HCT116 (cell line): ENCODE measurements at regions not wholly inside any gene's neighbourhood (a gene's known extent, or its start where the extent isn't known, plus 50 kb on each side); places are given as distances from the start of the nearest gene placed in this dataset.

Experiments used
- ATAC-seq: fragments of 200-7000 bp; cut with Tn5 transposase; 2 replicates; pipeline ENCODE4 v1.9.1; 2020; ENCODE audit warnings: mild to moderate bottlenecking, moderate library complexity
- BruUV-seq: library from RNA; stranded (reverse); fragments of 400-500 nt; replicated peaks from 2 replicates; lab custom pipeline; 2021; lab: Mats Ljungman, UMichigan
- CTCF ChIA-PET: fragments of 300-600 bp; sonication (Branson Sonifier 250); formaldehyde crosslinking; loops from one replicate; lab custom pipeline; 2021; ENCODE audit warnings: antibody characterized with exemption; lab: Charles Lee
- POLR2A ChIA-PET: fragments of 300-600, 350-600 bp; sonication (Branson Sonifier 250); formaldehyde crosslinking; loops from one replicate; lab custom pipeline; 2021; ENCODE audit warnings: antibody characterized with exemption; lab: Charles Lee
- RAD21 ChIA-PET, 2 experiments: fragments of 300-600 bp; sonication (Branson Sonifier 250); formaldehyde crosslinking; loops; one replicate each; lab custom pipeline; 2023; ENCODE audit warnings: low total read pairs in 2 of 2; ENCODE audit not compliant: uncharacterized antibody in 2 of 2, unreplicated experiment in 2 of 2, low non-redundant PET in 1 of 2; lab: Charles Lee
- DNase-seq: peaks from one replicate; pipeline ENCODE4 v3.0.0-alpha.2; 2010; ENCODE audit warnings: low read depth, low spot score
- H2AFZ ChIP-seq: fragments of 200-600 bp; shearing (Covaris generic), sonication (generic); 2 replicates; pipeline ENCODE4 v1.6.1; 2017; ENCODE audit warnings: low read depth, mixed run types, mixed read lengths, antibody characterized with exemption, low read length; ENCODE audit not compliant: poor library complexity, severe bottlenecking
- H3K27ac ChIP-seq: 2 replicates; pipeline ENCODE4 v1.5.1; 2012; ENCODE audit warnings: low read depth, low read length
- H3K27me3 ChIP-seq: fragments of 200-600 bp; sonication (generic); 2 replicates; pipeline ENCODE4 v1.6.1; 2016; ENCODE audit warnings: mixed run types, low read length, mixed read lengths; ENCODE audit not compliant: insufficient read depth
- H3K36me3 ChIP-seq, 2 experiments: fragments of 200-500 bp in 1 of 2; fragments of 200-600 bp in 1 of 2; sonication (Bioruptor generic) in 1 of 2; sonication (generic) in 1 of 2; 2 replicates each; pipeline versions ENCODE4 v1.5.1 to v1.6.1; 2014 to 2016; ENCODE audit warnings: low read length in 2 of 2, inconsistent platforms in 1 of 2, mixed read lengths in 1 of 2, mixed run types in 1 of 2; ENCODE audit not compliant: insufficient read depth in 2 of 2, control insufficient read depth in 1 of 2
- H3K4me1 ChIP-seq, 2 experiments: fragments of 200-600 bp in 1 of 2; sonication (generic) in 1 of 2; 2 replicates each; pipeline versions ENCODE4 v1.5.1 to v1.6.1; 2012 to 2017; ENCODE audit warnings: low read length in 2 of 2, inconsistent platforms in 1 of 2, mild to moderate bottlenecking in 1 of 2, mixed read lengths in 1 of 2, mixed run types in 1 of 2, moderate library complexity in 1 of 2; ENCODE audit not compliant: insufficient read depth in 2 of 2, control insufficient read depth in 1 of 2
- H3K4me2 ChIP-seq: fragments of 200-600 bp; sonication (generic); 2 replicates; pipeline ENCODE4 v1.6.1; 2017; ENCODE audit warnings: mixed run types, low read length, mixed read lengths
- H3K4me3 ChIP-seq, 2 experiments: fragments of 200-600 bp in 1 of 2; sonication (generic) in 1 of 2; replicated peaks in 1 of 2; 2 replicates each; pipeline ENCODE4 v1.5.1; 2011 to 2016; ENCODE audit warnings: low read length in 2 of 2, control low read depth in 1 of 2, low read depth in 1 of 2, mild to moderate bottlenecking in 1 of 2, mixed read lengths in 1 of 2, mixed run types in 1 of 2
- H3K79me2 ChIP-seq: fragments of 200-600 bp; sonication (generic); 2 replicates; pipeline ENCODE4 v1.6.1; 2017; ENCODE audit warnings: mild to moderate bottlenecking, mixed run types, low read length, moderate library complexity, mixed read lengths; ENCODE audit not compliant: insufficient read depth
- H3K9ac ChIP-seq: fragments of 200-600 bp; sonication (generic); 2 replicates; pipeline ENCODE4 v1.6.1; 2016; ENCODE audit warnings: low read length, mixed read lengths
- H3K9me2 ChIP-seq: fragments of 200-600 bp; sonication (generic), shearing (Covaris generic); 2 replicates; pipeline ENCODE4 v1.6.1; 2017; ENCODE audit warnings: mixed run types, mild to moderate bottlenecking, moderate library complexity; ENCODE audit not compliant: insufficient read depth
- H3K9me3 ChIP-seq, 2 experiments: fragments of 200-500 bp in 1 of 2; fragments of 200-600 bp in 1 of 2; sonication (Bioruptor generic) in 1 of 2; sonication (generic) in 1 of 2; 2 replicates each; pipeline ENCODE4 v1.6.1; 2014 to 2017; ENCODE audit warnings: low read length in 2 of 2, mixed read lengths in 2 of 2, inconsistent platforms in 1 of 2, low read depth in 1 of 2, mild to moderate bottlenecking in 1 of 2, mixed run types in 1 of 2, moderate library complexity in 1 of 2; ENCODE audit not compliant: control insufficient read depth in 1 of 2, insufficient read depth in 1 of 2
- H4K20me1 ChIP-seq: fragments of 200-600 bp; sonication (generic), shearing (Covaris generic); 2 replicates; pipeline ENCODE4 v1.6.1; 2017; ENCODE audit warnings: mixed run types, mild to moderate bottlenecking, moderate library complexity; ENCODE audit not compliant: insufficient read depth
- CBX3 ChIP-seq: IDR thresholded peaks from 2 replicates; pipeline ENCODE4 v1.6.1; 2012; ENCODE audit warnings: low read depth
- EGR1 ChIP-seq: IDR thresholded peaks from 2 replicates; pipeline ENCODE4 v1.6.1; 2012; ENCODE audit warnings: low read depth
- ELF1 ChIP-seq: IDR thresholded peaks from 2 replicates; pipeline ENCODE4 v1.6.1; 2012; ENCODE audit warnings: low read depth, borderline replicate concordance
- EZH2 ChIP-seq: fragments of 200-600 bp; sonication (generic); IDR thresholded peaks from 2 replicates; pipeline ENCODE4 v1.6.1; 2017; ENCODE audit warnings: antibody characterized with exemption, mixed run types
- JUND ChIP-seq: IDR thresholded peaks from 2 replicates; pipeline ENCODE4 v1.6.1; 2012
- POLR2AphosphoS5 ChIP-seq: IDR thresholded peaks from 2 replicates; pipeline ENCODE4 v1.6.1; 2011; ENCODE audit warnings: mild to moderate bottlenecking, low read depth, low read length, moderate library complexity
- RAD21 ChIP-seq: IDR thresholded peaks from 2 replicates; pipeline ENCODE4 v1.6.1; 2012; ENCODE audit warnings: low read depth, mild to moderate bottlenecking
- SIN3A ChIP-seq: IDR thresholded peaks from 2 replicates; pipeline ENCODE4 v1.6.1; 2012; ENCODE audit warnings: low read depth
- SP1 ChIP-seq: IDR thresholded peaks from 2 replicates; pipeline ENCODE4 v1.6.1; 2012; ENCODE audit warnings: low read depth
- SRF ChIP-seq: IDR thresholded peaks from 2 replicates; pipeline ENCODE4 v1.6.1; 2012; ENCODE audit warnings: low read depth
- TCF7L2 ChIP-seq: IDR thresholded peaks from 2 replicates; pipeline ENCODE4 v1.7.0; 2011; ENCODE audit warnings: borderline replicate concordance, inconsistent platforms; ENCODE audit not compliant: insufficient read depth, insufficient read length; ENCODE audit errors: extremely low read depth
- YY1 ChIP-seq: IDR thresholded peaks from 2 replicates; pipeline ENCODE4 v1.6.1; 2011; ENCODE audit warnings: low read length, low read depth, moderate library complexity, mild to moderate bottlenecking; ENCODE audit not compliant: insufficient replicate concordance; ENCODE audit errors: extremely low read depth
- ZNF274 ChIP-seq: fragments of 200-500 bp; sonication (Bioruptor generic); IDR thresholded peaks from 2 replicates; pipeline ENCODE4 v1.6.1; 2014; ENCODE audit warnings: mild to moderate bottlenecking, low read depth, low read length, inconsistent platforms
- intact Hi-C: fragments of 100-400 bp; cut with micrococcal nuclease; formaldehyde crosslinking; loops from 2 replicates; pipeline ENCODE4 v1.10.0; 2022
- TF ChIP-seq, protein P1 (sequence below): IDR thresholded peaks from 2 replicates; pipeline ENCODE4 v1.6.1; 2012
- TF ChIP-seq, protein P2 (sequence below): IDR thresholded peaks from 2 replicates; pipeline ENCODE4 v1.6.1; 2011; ENCODE audit warnings: mild to moderate bottlenecking, low read length, moderate library complexity; ENCODE audit not compliant: insufficient replicate concordance; ENCODE audit errors: extremely low read depth
- TF ChIP-seq, protein P3 (sequence below), 3 experiments: fragments of 200-600 bp in 1 of 3; sonication (generic) in 1 of 3; IDR thresholded peaks in 2 of 3; conservative IDR thresholded peaks in 1 of 3; 2 replicates each; pipeline ENCODE4 v1.5.1; 2012 to 2017; ENCODE audit warnings: low read depth in 2 of 3, low read length in 2 of 3, antibody characterized with exemption in 1 of 3, borderline replicate concordance in 1 of 3, control low read depth in 1 of 3, mild to moderate bottlenecking in 1 of 3, mixed read lengths in 1 of 3, mixed run types in 1 of 3, moderate library complexity in 1 of 3; ENCODE audit not compliant: insufficient read depth in 1 of 3
- TF ChIP-seq, protein P4 (sequence below): IDR thresholded peaks from 2 replicates; pipeline ENCODE4 v1.6.1; 2012; ENCODE audit warnings: low read depth
- TF ChIP-seq, protein P5 (sequence below): IDR thresholded peaks from 2 replicates; pipeline ENCODE4 v1.6.1; 2012

DNA sequence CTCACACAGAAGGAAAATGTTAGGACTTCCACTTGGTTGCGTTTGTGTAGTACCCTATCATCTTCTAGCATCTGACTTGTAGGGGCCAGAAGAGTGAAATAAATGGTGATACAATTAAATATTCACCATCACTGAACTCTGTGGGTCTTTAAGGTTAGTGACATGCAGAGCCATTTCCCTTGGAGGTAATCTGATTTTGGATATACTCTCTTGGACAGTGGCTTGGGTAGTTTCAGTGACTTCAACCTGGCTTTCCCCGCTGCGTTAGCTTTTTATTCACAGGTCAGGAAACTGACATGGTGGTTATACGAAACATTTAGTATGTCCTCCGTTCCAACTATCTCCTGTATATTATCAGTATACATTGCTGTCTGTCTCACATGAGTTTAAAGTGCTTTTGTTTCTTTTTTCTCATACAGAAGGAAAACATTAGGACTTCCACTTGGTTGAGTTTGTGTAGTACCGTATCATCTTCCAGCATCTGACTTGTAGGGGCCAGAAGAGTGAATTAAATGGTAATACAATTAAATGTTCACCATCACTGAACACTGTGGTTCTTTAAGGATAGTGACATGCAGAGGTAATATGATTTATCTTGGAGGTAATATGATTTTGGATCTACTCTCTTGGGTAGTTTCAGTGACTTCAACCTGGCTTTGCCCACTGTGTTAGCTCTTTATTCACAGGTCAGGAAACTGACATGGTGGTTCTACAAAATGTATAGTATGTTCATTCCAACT, 883.6 kb downstream of the TAF11L14 start:
- H3K36me3 ChIP-seq, result no peaks in the 10 kb centered on the region
- peaks cover 22 to 30% of the 10 kb centered on the region in 2 experiments; a peak in 2 of 4 replicates for H3K9me3 ChIP-seq
- ATAC-seq (no peak), DNase-seq (no peak)
- H3K79me2 ChIP-seq, result no peaks in the 10 kb centered on the region
- intact Hi-C loops, result no loop called here
- no TSS peak for BruUV-seq
- no peaks in the 10 kb centered on the region for H3K9me2 ChIP-seq
- no peak overlapping the region for H3K4me2 ChIP-seq
- H2AFZ ChIP-seq, result no peak overlapping the region
- no peak overlapping the region for H3K9ac ChIP-seq
- H3K4me1 ChIP-seq, result no peaks in the 10 kb centered on the region
- RAD21 ChIA-PET, result no interaction called here
- no peaks in the 10 kb centered on the region for H3K27me3 ChIP-seq
- no peaks in the 10 kb centered on the region for H4K20me1 ChIP-seq
- TF ChIP-seq, protein P1, sequence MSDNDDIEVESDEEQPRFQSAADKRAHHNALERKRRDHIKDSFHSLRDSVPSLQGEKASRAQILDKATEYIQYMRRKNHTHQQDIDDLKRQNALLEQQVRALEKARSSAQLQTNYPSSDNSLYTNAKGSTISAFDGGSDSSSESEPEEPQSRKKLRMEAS, result no peak
- TF ChIP-seq EZH2 (no peak), SP1 (no peak), POLR2AphosphoS5 (no peak), RAD21 (no peak), ELF1 (no peak), EGR1 (no peak), ZNF274 (no peak), TCF7L2 (no peak), YY1 (no peak), CBX3 (no peak), JUND (no peak), SIN3A (no peak), SRF (no peak)
- TF ChIP-seq, protein P2, sequence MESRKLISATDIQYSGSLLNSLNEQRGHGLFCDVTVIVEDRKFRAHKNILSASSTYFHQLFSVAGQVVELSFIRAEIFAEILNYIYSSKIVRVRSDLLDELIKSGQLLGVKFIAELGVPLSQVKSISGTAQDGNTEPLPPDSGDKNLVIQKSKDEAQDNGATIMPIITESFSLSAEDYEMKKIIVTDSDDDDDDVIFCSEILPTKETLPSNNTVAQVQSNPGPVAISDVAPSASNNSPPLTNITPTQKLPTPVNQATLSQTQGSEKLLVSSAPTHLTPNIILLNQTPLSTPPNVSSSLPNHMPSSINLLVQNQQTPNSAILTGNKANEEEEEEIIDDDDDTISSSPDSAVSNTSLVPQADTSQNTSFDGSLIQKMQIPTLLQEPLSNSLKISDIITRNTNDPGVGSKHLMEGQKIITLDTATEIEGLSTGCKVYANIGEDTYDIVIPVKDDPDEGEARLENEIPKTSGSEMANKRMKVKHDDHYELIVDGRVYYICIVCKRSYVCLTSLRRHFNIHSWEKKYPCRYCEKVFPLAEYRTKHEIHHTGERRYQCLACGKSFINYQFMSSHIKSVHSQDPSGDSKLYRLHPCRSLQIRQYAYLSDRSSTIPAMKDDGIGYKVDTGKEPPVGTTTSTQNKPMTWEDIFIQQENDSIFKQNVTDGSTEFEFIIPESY, result no peak
- TF ChIP-seq, protein P3, sequence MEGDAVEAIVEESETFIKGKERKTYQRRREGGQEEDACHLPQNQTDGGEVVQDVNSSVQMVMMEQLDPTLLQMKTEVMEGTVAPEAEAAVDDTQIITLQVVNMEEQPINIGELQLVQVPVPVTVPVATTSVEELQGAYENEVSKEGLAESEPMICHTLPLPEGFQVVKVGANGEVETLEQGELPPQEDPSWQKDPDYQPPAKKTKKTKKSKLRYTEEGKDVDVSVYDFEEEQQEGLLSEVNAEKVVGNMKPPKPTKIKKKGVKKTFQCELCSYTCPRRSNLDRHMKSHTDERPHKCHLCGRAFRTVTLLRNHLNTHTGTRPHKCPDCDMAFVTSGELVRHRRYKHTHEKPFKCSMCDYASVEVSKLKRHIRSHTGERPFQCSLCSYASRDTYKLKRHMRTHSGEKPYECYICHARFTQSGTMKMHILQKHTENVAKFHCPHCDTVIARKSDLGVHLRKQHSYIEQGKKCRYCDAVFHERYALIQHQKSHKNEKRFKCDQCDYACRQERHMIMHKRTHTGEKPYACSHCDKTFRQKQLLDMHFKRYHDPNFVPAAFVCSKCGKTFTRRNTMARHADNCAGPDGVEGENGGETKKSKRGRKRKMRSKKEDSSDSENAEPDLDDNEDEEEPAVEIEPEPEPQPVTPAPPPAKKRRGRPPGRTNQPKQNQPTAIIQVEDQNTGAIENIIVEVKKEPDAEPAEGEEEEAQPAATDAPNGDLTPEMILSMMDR (IDR thresholded peaks at IDR 0.05 in 2 of 3, conservative IDR thresholded peaks at IDR 0.05 in 1 of 3; ENCODE audit: borderline replicate concordance in 1 of 3, insufficient read depth in 1 of 3, low read depth in 2 of 3, low read length in 2 of 3), result no peak
- TF ChIP-seq, protein P4, sequence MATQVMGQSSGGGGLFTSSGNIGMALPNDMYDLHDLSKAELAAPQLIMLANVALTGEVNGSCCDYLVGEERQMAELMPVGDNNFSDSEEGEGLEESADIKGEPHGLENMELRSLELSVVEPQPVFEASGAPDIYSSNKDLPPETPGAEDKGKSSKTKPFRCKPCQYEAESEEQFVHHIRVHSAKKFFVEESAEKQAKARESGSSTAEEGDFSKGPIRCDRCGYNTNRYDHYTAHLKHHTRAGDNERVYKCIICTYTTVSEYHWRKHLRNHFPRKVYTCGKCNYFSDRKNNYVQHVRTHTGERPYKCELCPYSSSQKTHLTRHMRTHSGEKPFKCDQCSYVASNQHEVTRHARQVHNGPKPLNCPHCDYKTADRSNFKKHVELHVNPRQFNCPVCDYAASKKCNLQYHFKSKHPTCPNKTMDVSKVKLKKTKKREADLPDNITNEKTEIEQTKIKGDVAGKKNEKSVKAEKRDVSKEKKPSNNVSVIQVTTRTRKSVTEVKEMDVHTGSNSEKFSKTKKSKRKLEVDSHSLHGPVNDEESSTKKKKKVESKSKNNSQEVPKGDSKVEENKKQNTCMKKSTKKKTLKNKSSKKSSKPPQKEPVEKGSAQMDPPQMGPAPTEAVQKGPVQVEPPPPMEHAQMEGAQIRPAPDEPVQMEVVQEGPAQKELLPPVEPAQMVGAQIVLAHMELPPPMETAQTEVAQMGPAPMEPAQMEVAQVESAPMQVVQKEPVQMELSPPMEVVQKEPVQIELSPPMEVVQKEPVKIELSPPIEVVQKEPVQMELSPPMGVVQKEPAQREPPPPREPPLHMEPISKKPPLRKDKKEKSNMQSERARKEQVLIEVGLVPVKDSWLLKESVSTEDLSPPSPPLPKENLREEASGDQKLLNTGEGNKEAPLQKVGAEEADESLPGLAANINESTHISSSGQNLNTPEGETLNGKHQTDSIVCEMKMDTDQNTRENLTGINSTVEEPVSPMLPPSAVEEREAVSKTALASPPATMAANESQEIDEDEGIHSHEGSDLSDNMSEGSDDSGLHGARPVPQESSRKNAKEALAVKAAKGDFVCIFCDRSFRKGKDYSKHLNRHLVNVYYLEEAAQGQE, result no peak
- TF ChIP-seq, protein P5, sequence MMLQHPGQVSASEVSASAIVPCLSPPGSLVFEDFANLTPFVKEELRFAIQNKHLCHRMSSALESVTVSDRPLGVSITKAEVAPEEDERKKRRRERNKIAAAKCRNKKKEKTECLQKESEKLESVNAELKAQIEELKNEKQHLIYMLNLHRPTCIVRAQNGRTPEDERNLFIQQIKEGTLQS, result no peak
- H3K27ac ChIP-seq, result no peak overlapping the region
- POLR2A ChIA-PET, result no interaction called here
- H3K4me3 ChIP-seq, result no peak overlapping the region
- CTCF ChIA-PET, result no interaction called here
